GM21529 (cell line): ENCODE measurements at regions not wholly inside any gene's neighbourhood (a gene's known extent, or its start where the extent isn't known, plus 50 kb on each side); places are given as distances from the start of the nearest gene placed in this dataset.
"Not testable (repeated sequence)": the region's sequence is repeated elsewhere in the genome, so short reads cannot be mapped to it uniquely, and the experiment has no call there.

Experiments
- ATAC-seq: cut with Tn5 transposase; IDR thresholded peaks from one replicate; pipeline ENCODE4 v1.9.1; 2021; ENCODE audit not compliant: unreplicated experiment

- ATAC-seq: no peak
Observed at GRCh38 chr4:60432911-60433310, 767.2 kb upstream of the ADGRL3 start.

GRCh38 chr4:60443068-60443467 is 757.1 kb upstream of the ADGRL3 start:
- ATAC-seq: no peak

GRCh38 chr4:60443796-60444195 is 756.3 kb upstream of the ADGRL3 start:
- no peak for ATAC-seq

- no peak for ATAC-seq
Observed at GRCh38 chr4:60450054-60450453, 750.1 kb upstream of the ADGRL3 start.

GRCh38 chr4:60452266-60452665 is 747.9 kb upstream of the ADGRL3 start:
- ATAC-seq: no peak

- no peak for ATAC-seq
Observed at GRCh38 chr4:60455380-60455779, 744.7 kb upstream of the ADGRL3 start.

- no peak for ATAC-seq
Observed at GRCh38 chr4:60461551-60461950, 738.6 kb upstream of the ADGRL3 start.

- no peak for ATAC-seq
Observed at GRCh38 chr4:60463857-60464502, 736.1 kb upstream of the ADGRL3 start.

- no peak for ATAC-seq
Observed at GRCh38 chr4:60482921-60483351, 717.2 kb upstream of the ADGRL3 start.

GRCh38 chr4:60485276-60485675 is 714.9 kb upstream of the ADGRL3 start:
- ATAC-seq: no peak

GRCh38 chr4:60487118-60487761 is 712.9 kb upstream of the ADGRL3 start:
- ATAC-seq: not testable (repeated sequence)

- no peak for ATAC-seq
Observed at GRCh38 chr4:60500810-60501209, 699.3 kb upstream of the ADGRL3 start.

- no peak for ATAC-seq
Observed at GRCh38 chr4:60502733-60503132, 697.4 kb upstream of the ADGRL3 start.

GRCh38 chr4:60506061-60506460 is 694.1 kb upstream of the ADGRL3 start:
- ATAC-seq: no peak

GRCh38 chr4:60522265-60522664 is 677.9 kb upstream of the ADGRL3 start:
- ATAC-seq: no peak

- no peak for ATAC-seq
Observed at GRCh38 chr4:60531776-60532379, 668.2 kb upstream of the ADGRL3 start.

GRCh38 chr4:60544981-60545380 is 655.1 kb upstream of the ADGRL3 start:
- no peak for ATAC-seq

- no peak for ATAC-seq
Observed at GRCh38 chr4:60562334-60562733, 637.8 kb upstream of the ADGRL3 start.

GRCh38 chr4:60565558-60565957 is 634.6 kb upstream of the ADGRL3 start:
- ATAC-seq: no peak

GRCh38 chr4:60575336-60575735 is 624.8 kb upstream of the ADGRL3 start:
- no peak for ATAC-seq

- no peak for ATAC-seq
Observed at GRCh38 chr4:60579335-60579734, 620.8 kb upstream of the ADGRL3 start.

GRCh38 chr4:60581919-60582536 is 618.1 kb upstream of the ADGRL3 start:
- ATAC-seq: no peak
